Panc1 (cell line): ENCODE measurements at regions not wholly inside any gene's neighbourhood (a gene's known extent, or its start where the extent isn't known, plus 50 kb on each side); places are given as distances from the start of the nearest gene placed in this dataset.

ENCODE experiments used
- ATAC-seq: fragments of 200-7000 bp; cut with Tn5 transposase; 2 replicates; pipeline ENCODE4 v1.9.1; 2020; ENCODE audit warnings: mild to moderate bottlenecking, moderate library complexity
- BruUV-seq: library from RNA; stranded (reverse); fragments of 400-500 nt; replicated peaks from 2 replicates; lab custom pipeline; 2021; lab: Mats Ljungman, UMichigan
- CTCF ChIA-PET: fragments of 300-600 bp; sonication (Branson Sonifier 250); formaldehyde crosslinking; loops from one replicate; lab custom pipeline; 2022; ENCODE audit warnings: antibody characterized with exemption; lab: Charles Lee
- POLR2A ChIA-PET: fragments of 300-600 bp; sonication (Branson Sonifier 250); formaldehyde crosslinking; loops from one replicate; lab custom pipeline; 2022; ENCODE audit warnings: antibody characterized with exemption; lab: Charles Lee
- DNase-seq: peaks from one replicate; pipeline ENCODE4 v3.0.0-alpha.2; 2010; ENCODE audit warnings: low read depth, low spot score
- H3K27ac ChIP-seq: 2 replicates; pipeline ENCODE4 v1.5.1; 2011; ENCODE audit warnings: mild to moderate bottlenecking, low read length, inconsistent platforms
- H3K27me3 ChIP-seq: fragments of 200-500 bp; sonication (Bioruptor generic); 2 replicates; pipeline ENCODE4 v1.6.0; 2014; ENCODE audit warnings: low read length, inconsistent platforms; ENCODE audit not compliant: control insufficient read depth, insufficient read depth
- H3K36me3 ChIP-seq: fragments of 200-500 bp; sonication (Bioruptor generic); 2 replicates; pipeline ENCODE4 v1.5.1; 2014; ENCODE audit warnings: inconsistent platforms, mild to moderate bottlenecking, low read length, moderate library complexity; ENCODE audit not compliant: control insufficient read depth, insufficient read depth
- H3K4me1 ChIP-seq: 2 replicates; pipeline ENCODE4 v1.5.1; 2011; ENCODE audit warnings: inconsistent platforms, mild to moderate bottlenecking, low read length, moderate library complexity; ENCODE audit not compliant: control insufficient read depth, insufficient read depth
- H3K4me3 ChIP-seq, 2 experiments: 2 replicates each; pipeline ENCODE4 v1.5.1; 2011 to 2012; ENCODE audit warnings: low read depth in 2 of 2, low read length in 2 of 2, mild to moderate bottlenecking in 2 of 2, inconsistent platforms in 1 of 2, moderate library complexity in 1 of 2
- H3K9me3 ChIP-seq: fragments of 200-500 bp; sonication (Bioruptor generic); 2 replicates; pipeline ENCODE4 v1.5.1; 2014; ENCODE audit warnings: low read depth, mild to moderate bottlenecking, inconsistent platforms, low read length, moderate library complexity; ENCODE audit not compliant: control insufficient read depth, insufficient read depth
- CTCF ChIP-seq: fragments of 450-650 bp; IDR thresholded peaks from 2 replicates; pipeline ENCODE4 v1.5.1; 2017; ENCODE audit warnings: mild to moderate bottlenecking
- POLR2AphosphoS5 ChIP-seq: IDR thresholded peaks from 2 replicates; pipeline ENCODE4 v1.6.1; 2012; ENCODE audit warnings: mild to moderate bottlenecking, low read depth, low read length, moderate library complexity
- REST ChIP-seq, 2 experiments: IDR thresholded peaks; 2 replicates each; pipeline ENCODE4 v1.6.1; 2011 to 2012; ENCODE audit warnings: low read depth in 2 of 2, control low read depth in 1 of 2, low read length in 1 of 2, mild to moderate bottlenecking in 1 of 2, moderate library complexity in 1 of 2; ENCODE audit not compliant: insufficient read depth in 1 of 2
- SIN3A ChIP-seq: IDR thresholded peaks from 2 replicates; pipeline ENCODE4 v1.6.1; 2012; ENCODE audit warnings: low read depth, mild to moderate bottlenecking, low read length, moderate library complexity, borderline replicate concordance; ENCODE audit not compliant: insufficient read depth
- TCF7L2 ChIP-seq: IDR thresholded peaks from 2 replicates; pipeline ENCODE4 v1.6.1; 2011; ENCODE audit warnings: mild to moderate bottlenecking, low read depth, low read length, inconsistent platforms
- in situ Hi-C: cut with HindIII; loops from 2 replicates; pipeline ENCODE4 v1.10.0; 2016; ENCODE audit warnings: low sequenced_read_pairs, low pct_unique_long_range_greater_than_20kb
- intact Hi-C: fragments of 100-400 bp; cut with micrococcal nuclease; formaldehyde crosslinking; loops from one replicate; pipeline ENCODE4 v1.10.0; 2022; ENCODE audit not compliant: unreplicated experiment

- Histone ChIP-seq H3K9me3 (no peaks in the 10 kb centered on the region), H3K27ac (no peak overlapping the region), H3K36me3 (no peaks in the 10 kb centered on the region), H3K27me3 (no peaks in the 10 kb centered on the region), H3K4me3 (no peak overlapping the region), H3K4me1 (no peaks in the 10 kb centered on the region)
- no peak for ATAC-seq
- CTCF ChIA-PET: interaction anchor here (0.6 to 1.3 kb wide), 3 partner anchors 51 to 186 kb away, joined by 3 to 6 read pairs (median 4); no protein-coding TSS in a partner anchor
- intact Hi-C loops (no loop called here), in situ Hi-C loops (no loop called here)
- POLR2A ChIA-PET: no interaction called here
- no peak for TF ChIP-seq POLR2AphosphoS5
- no peak for TF ChIP-seq TCF7L2
- TF ChIP-seq SIN3A: no peak
- TF ChIP-seq REST (IDR thresholded peaks at IDR 0.05; ENCODE audit: insufficient read depth in 1 of 2, low read depth in 2 of 2, low read length in 1 of 2): no peak
- TF ChIP-seq CTCF: no peak
- BruUV-seq: no TSS peak
- no peak for DNase-seq
Observed at GRCh38 chr5:149432911-149433401, 53.9 kb upstream of the IL17B start.

GRCh38 chr5:149432376-149432775, 53.3 kb upstream of the IL17B start:
- no peaks in the 10 kb centered on the region for H3K4me1 ChIP-seq
- no peak overlapping the region for H3K4me3 ChIP-seq
- H3K9me3 ChIP-seq: no peaks in the 10 kb centered on the region
- H3K27me3 ChIP-seq: no peaks in the 10 kb centered on the region
- ATAC-seq: no peak
- no peak for TF ChIP-seq POLR2AphosphoS5
- TF ChIP-seq REST (IDR thresholded peaks at IDR 0.05; ENCODE audit: insufficient read depth in 1 of 2, low read depth in 2 of 2, low read length in 1 of 2): no peak
- TF ChIP-seq CTCF: no peak
- no peak for TF ChIP-seq TCF7L2
- TF ChIP-seq SIN3A: no peak
- BruUV-seq: no TSS peak
- no peak for DNase-seq
- H3K36me3 ChIP-seq: no peaks in the 10 kb centered on the region
- no peak overlapping the region for H3K27ac ChIP-seq
- POLR2A ChIA-PET: no interaction called here
- CTCF ChIA-PET: interaction anchor here (0.6 kb wide), 1 partner anchor 131 kb away, joined by 3 read pairs; no protein-coding TSS in a partner anchor
- in situ Hi-C loops (no loop called here), intact Hi-C loops (no loop called here)
